Ectodermal cell (in vitro differentiated cells): ENCODE measurements at regions not wholly inside any gene's neighbourhood (a gene's known extent, or its start where the extent isn't known, plus 50 kb on each side); places are given as distances from the start of the nearest gene placed in this dataset.
"Not testable (repeated sequence)": the region's sequence is repeated elsewhere in the genome, so short reads cannot be mapped to it uniquely, and the experiment has no call there.

ENCODE experiments used
- H3K27ac ChIP-seq: 2 replicates; pipeline ENCODE4 v1.7.0; 2013; ENCODE audit warnings: mild to moderate bottlenecking, low read depth, low read length; ENCODE audit not compliant: insufficient read depth, poor library complexity, severe bottlenecking
- H3K27me3 ChIP-seq: 2 replicates; pipeline ENCODE4 v1.7.0; 2013; ENCODE audit warnings: mild to moderate bottlenecking, low read length; ENCODE audit not compliant: insufficient read depth, control insufficient read depth, poor library complexity, severe bottlenecking
- H3K36me3 ChIP-seq: one replicate; pipeline ENCODE4 v1.7.0; 2013; ENCODE audit warnings: low read length; ENCODE audit not compliant: control insufficient read depth, insufficient read depth
- H3K4me1 ChIP-seq: one replicate; pipeline ENCODE4 v1.7.0; 2013; ENCODE audit warnings: low read length; ENCODE audit not compliant: control insufficient read depth, insufficient read depth
- H3K4me3 ChIP-seq: 2 replicates; pipeline ENCODE4 v1.7.0; 2013; ENCODE audit warnings: low read depth, low read length, control low read depth; ENCODE audit not compliant: insufficient read depth
- H3K9me3 ChIP-seq: 2 replicates; pipeline ENCODE4 v1.7.0; 2013; ENCODE audit warnings: mild to moderate bottlenecking, low read length, moderate library complexity; ENCODE audit not compliant: control insufficient read depth
- WGBS, 2 experiments: methylation state at CpG; one replicate each; pipeline ENCODE4 v1.1.7; 2013; ENCODE audit warnings: missing lambda C conversion rate in 2 of 2; 5-methylcytosine and 5-hydroxymethylcytosine counted together

- H3K9me3 ChIP-seq, H3K27ac ChIP-seq, H3K27me3 ChIP-seq, H3K4me1 ChIP-seq, H3K4me3 ChIP-seq, H3K36me3 ChIP-seq: not testable (repeated sequence)
- 72 to 78% methylated on average over 3 of the region's 5 CpGs for WGBS, 2 experiments
Measured at GRCh38 chr15:20055921-20056320, 485.7 kb downstream of the GOLGA6L6 start.

DNA sequence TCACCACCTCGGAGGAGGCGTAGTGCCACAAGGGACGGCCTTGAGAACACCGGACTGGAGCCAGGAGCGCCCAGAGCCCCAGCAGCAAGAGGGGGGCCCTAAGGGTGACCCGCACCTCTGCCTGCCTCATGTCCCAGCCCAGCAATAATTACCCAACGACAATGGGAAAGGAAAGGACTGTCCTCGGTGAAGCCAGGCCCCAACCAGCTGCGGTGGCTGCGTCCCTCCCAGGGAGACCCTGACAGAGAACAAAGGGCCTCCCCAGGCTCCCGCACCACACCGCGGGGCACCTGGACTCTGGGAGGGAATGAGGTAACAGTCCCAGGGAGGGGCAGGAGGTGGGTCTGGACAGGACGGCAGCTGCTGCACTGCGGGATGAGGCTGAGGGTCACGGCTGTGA is 493.4 kb downstream of the GOLGA6L6 start:
- 78 to 88% methylated on average over 10 of the region's 16 CpGs for WGBS, 2 experiments
- not testable (repeated sequence) for H3K27ac ChIP-seq, H3K4me1 ChIP-seq

GRCh38 chr15:20045165-20045564 is 496.4 kb downstream of the GOLGA6L6 start:
- H3K4me3 ChIP-seq, H3K27ac ChIP-seq, H3K36me3 ChIP-seq, H3K27me3 ChIP-seq, H3K4me1 ChIP-seq, H3K9me3 ChIP-seq: not testable (repeated sequence)
- no CpG with 5 or more reads among the region's 5 CpGs for WGBS, 2 experiments

More for the DNA sequence above, 493.4 kb downstream of the GOLGA6L6 start:
- not testable (repeated sequence) for H3K27me3 ChIP-seq, H3K9me3 ChIP-seq, H3K4me3 ChIP-seq, H3K36me3 ChIP-seq

DNA sequence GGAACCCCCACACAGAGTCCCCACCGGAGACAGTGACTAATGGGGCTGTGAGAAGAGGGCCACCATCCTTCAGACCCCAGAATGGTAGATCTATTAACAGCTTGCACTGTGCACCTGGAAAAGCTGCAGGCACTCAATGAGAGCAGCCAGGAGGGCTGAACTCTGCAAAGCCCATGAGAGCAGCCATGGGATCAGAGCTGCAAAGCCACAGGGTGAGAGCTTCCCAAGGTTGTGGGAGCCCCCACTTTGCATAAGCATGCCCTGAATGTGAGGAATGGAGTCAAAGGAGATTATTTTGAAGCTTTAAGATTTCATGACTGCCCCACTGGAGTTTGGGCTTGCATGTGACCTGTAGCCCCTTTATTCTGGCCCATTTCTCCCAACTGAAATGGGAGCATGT is 500.9 kb downstream of the GOLGA6L6 start:
- not testable (repeated sequence) for H3K4me3 ChIP-seq, H3K9me3 ChIP-seq, H3K36me3 ChIP-seq, H3K27me3 ChIP-seq, H3K4me1 ChIP-seq, H3K27ac ChIP-seq
- no CpG with 5 or more reads among the region's 1 CpG for WGBS, 2 experiments

- H3K4me3 ChIP-seq, H3K9me3 ChIP-seq, H3K4me1 ChIP-seq, H3K27me3 ChIP-seq, H3K27ac ChIP-seq, H3K36me3 ChIP-seq: not testable (repeated sequence)
- WGBS, 2 experiments: no CpG with 5 or more reads among the region's 2 CpGs
Measured at GRCh38 chr15:20025040-20025439, 516.6 kb downstream of the GOLGA6L6 start.

DNA sequence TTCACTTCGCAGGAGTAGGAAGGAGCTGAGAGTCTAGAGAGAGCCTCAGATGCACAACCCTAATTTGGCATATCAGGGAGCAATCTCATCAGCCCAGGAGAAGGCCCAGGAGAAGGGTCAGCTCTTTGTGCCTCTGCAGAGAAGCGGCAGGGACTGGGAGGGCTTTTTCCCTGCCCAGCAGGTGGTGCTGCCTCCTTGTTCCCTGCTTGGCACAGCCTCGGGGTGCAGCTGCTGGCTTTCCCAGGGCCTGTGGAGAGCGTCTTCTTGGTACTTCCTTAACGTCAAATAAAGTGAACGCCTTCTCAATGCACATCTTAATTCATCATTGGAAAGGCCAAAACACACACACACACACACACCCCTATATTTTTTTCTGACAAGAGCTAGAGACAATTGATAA is 519.3 kb downstream of the GOLGA6L6 start:
- not testable (repeated sequence) for H3K27me3 ChIP-seq, H3K4me3 ChIP-seq, H3K4me1 ChIP-seq, H3K36me3 ChIP-seq, H3K9me3 ChIP-seq, H3K27ac ChIP-seq
- WGBS, 2 experiments: no CpG with 5 or more reads among the region's 6 CpGs

GRCh38 chr15:20021351-20021750 is 520.2 kb downstream of the GOLGA6L6 start:
- no CpG with 5 or more reads among the region's 7 CpGs for WGBS, 2 experiments

GRCh38 chr15:20020588-20020987 is 521.0 kb downstream of the GOLGA6L6 start:
- H3K9me3 ChIP-seq, H3K36me3 ChIP-seq, H3K27me3 ChIP-seq, H3K4me1 ChIP-seq, H3K27ac ChIP-seq, H3K4me3 ChIP-seq: not testable (repeated sequence)
- WGBS, 2 experiments: no CpG with 5 or more reads among the region's 5 CpGs

More at GRCh38 chr15:20021351-20021750, 520.2 kb downstream of the GOLGA6L6 start:
- not testable (repeated sequence) for H3K27ac ChIP-seq, H3K9me3 ChIP-seq, H3K4me3 ChIP-seq, H3K27me3 ChIP-seq, H3K36me3 ChIP-seq, H3K4me1 ChIP-seq

DNA sequence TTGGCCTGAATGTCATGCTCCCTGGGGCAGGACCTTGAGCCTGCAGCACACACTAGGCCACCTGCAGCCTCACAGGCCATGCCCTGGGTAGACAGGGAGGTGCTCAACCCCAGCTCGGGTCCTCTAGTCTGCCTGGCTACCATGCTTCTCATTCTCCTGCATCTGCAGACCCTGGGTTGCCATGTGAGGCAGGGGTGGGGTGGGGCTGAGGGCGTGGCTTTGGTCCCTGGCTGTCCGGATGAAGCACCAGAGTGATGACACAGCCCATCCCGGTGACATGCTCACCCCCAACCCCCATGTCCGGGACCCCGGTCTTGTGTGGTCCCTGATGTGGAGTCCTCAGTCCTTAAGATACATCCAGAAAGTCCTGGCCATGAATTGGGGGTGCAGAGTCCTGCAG is 521.8 kb downstream of the GOLGA6L6 start:
- H3K9me3 ChIP-seq, H3K4me1 ChIP-seq, H3K36me3 ChIP-seq, H3K4me3 ChIP-seq, H3K27ac ChIP-seq, H3K27me3 ChIP-seq: not testable (repeated sequence)
- 50 to 82% methylated on average over 1 of the region's 6 CpGs for WGBS, 2 experiments

DNA sequence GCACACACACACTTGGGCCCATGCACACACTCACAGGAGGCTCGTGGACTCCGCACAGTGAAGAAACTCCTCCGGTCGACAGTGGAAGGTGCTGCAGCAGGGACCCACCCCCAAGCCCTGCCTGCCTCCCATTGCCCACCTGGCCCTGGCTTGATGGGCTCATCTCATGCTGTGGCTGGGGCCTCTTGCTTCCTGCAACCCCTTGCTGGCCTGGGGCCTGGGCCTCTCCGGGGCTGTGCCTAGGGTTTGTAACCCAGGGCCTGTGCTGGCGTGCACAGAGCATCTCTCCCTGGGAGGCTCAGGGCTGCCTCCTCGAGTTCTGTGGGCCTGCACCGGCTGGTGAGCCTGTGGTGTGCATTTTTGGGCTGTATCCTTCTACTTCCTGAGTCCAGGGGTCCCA is 524.0 kb downstream of the GOLGA6L6 start:
- H3K4me1 ChIP-seq, H3K27me3 ChIP-seq, H3K4me3 ChIP-seq, H3K27ac ChIP-seq, H3K36me3 ChIP-seq, H3K9me3 ChIP-seq: not testable (repeated sequence)
- no CpG with 5 or more reads among the region's 8 CpGs for WGBS, 2 experiments

DNA sequence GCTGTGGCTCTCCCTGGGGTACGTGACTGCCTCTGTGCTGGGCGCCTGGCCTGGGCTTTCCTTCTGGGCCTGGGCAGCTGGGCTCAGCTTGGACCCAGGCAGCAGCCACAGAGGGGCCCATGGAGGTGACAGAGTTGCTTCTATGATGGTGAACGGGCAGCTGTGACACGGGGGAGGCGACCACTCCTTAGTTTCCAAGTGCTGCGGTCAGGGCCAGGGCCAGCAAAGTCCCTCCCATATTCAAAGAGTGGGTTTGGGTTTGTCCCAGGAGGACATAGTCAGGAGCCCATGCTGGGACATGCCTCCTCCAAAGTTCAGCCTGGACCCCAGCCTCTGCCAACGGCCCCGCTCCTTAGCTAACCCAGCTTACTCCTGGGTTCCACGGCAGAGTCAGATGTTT is 524.7 kb downstream of the GOLGA6L6 start:
- not testable (repeated sequence) for H3K9me3 ChIP-seq, H3K4me3 ChIP-seq, H3K4me1 ChIP-seq, H3K36me3 ChIP-seq, H3K27me3 ChIP-seq, H3K27ac ChIP-seq
- WGBS, 2 experiments: 75 to 81% methylated on average over 3 to 6 of the region's 9 CpGs
